HL-60/S4 (cell line): ENCODE measurements at regions not wholly inside any gene's neighbourhood (a gene's known extent, or its start where the extent isn't known, plus 50 kb on each side); places are given as distances from the start of the nearest gene placed in this dataset.

Experiments
- in situ Hi-C: fragments of 300-500 bp; cut with MboI; formaldehyde crosslinking; loops from 2 replicates; pipeline ENCODE4 v1.14.3; 2022; ENCODE audit warnings: low sequenced_read_pairs

- in situ Hi-C loops, result no loop called here
These were observed 310.1 kb downstream of the UACA start for GRCh38 chr15:70453238-70453637.

GRCh38 chr15:70451821-70452653 is 311.3 kb downstream of the UACA start:
- in situ Hi-C loops, result no loop called here

- in situ Hi-C loops, result no loop called here
These were observed 313.3 kb downstream of the UACA start for GRCh38 chr15:70450142-70450443.

GRCh38 chr15:70449311-70450141 is 313.8 kb downstream of the UACA start:
- in situ Hi-C loops, result no loop called here

GRCh38 chr15:70447928-70448698 is 315.2 kb downstream of the UACA start:
- in situ Hi-C loops, result no loop called here

GRCh38 chr15:70447521-70447920 is 315.8 kb downstream of the UACA start:
- in situ Hi-C loops, result no loop called here

GRCh38 chr15:70447081-70447480 is 316.3 kb downstream of the UACA start:
- in situ Hi-C loops, result no loop called here

- in situ Hi-C loops, result loop anchor here (5.0 kb wide), 1 partner anchor 41 kb away; no protein-coding TSS in a partner anchor
These were observed 319.7 kb downstream of the UACA start for GRCh38 chr15:70443486-70444273.

GRCh38 chr15:70442616-70443321 is 320.6 kb downstream of the UACA start:
- in situ Hi-C loops, result loop anchor here (5.0 kb wide), 1 partner anchor 40 kb away; no protein-coding TSS in a partner anchor

GRCh38 chr15:70442211-70442610 is 321.1 kb downstream of the UACA start:
- in situ Hi-C loops, result loop anchor here (5.0 kb wide), 1 partner anchor 40 kb away; no protein-coding TSS in a partner anchor

- in situ Hi-C loops, result loop anchor here (5.0 kb wide), 1 partner anchor 38 kb away; no protein-coding TSS in a partner anchor
These were observed 322.8 kb downstream of the UACA start for GRCh38 chr15:70440416-70441138.

GRCh38 chr15:70439880-70440279 is 323.5 kb downstream of the UACA start:
- in situ Hi-C loops, result loop anchor here (5.0 kb wide), 1 partner anchor 38 kb away; no protein-coding TSS in a partner anchor

GRCh38 chr15:70439304-70439877 is 324.0 kb downstream of the UACA start:
- in situ Hi-C loops, result no loop called here

GRCh38 chr15:70438776-70439175 is 324.6 kb downstream of the UACA start:
- in situ Hi-C loops, result no loop called here

GRCh38 chr15:70437882-70438451 is 325.4 kb downstream of the UACA start:
- in situ Hi-C loops, result no loop called here

GRCh38 chr15:70437089-70437488 is 326.3 kb downstream of the UACA start:
- in situ Hi-C loops, result no loop called here

- in situ Hi-C loops, result no loop called here
These were observed 326.9 kb downstream of the UACA start for GRCh38 chr15:70436428-70436827.

- in situ Hi-C loops, result no loop called here
These were observed 327.5 kb downstream of the UACA start for GRCh38 chr15:70435872-70436271.
